PC-3 (cell line): ENCODE measurements at regions not wholly inside any gene's neighbourhood (a gene's known extent, or its start where the extent isn't known, plus 50 kb on each side); places are given as distances from the start of the nearest gene placed in this dataset.

Source experiments
- EZH2 ChIP-seq: fragments of 300-600 bp; sonication (generic); IDR thresholded peaks from one replicate; pipeline ENCODE4 v1.6.1; 2017; ENCODE audit warnings: antibody characterized with exemption, mild to moderate bottlenecking, low read length; ENCODE audit not compliant: unreplicated experiment
- EZH2phosphoT487 ChIP-seq: fragments of 300-600 bp; sonication (generic); IDR thresholded peaks from 2 replicates; pipeline ENCODE4 v1.6.1; 2018; ENCODE audit warnings: mild to moderate bottlenecking, antibody characterized with exemption, low read length, borderline replicate concordance
- TF ChIP-seq, protein P1 (sequence below): fragments of 300-600 bp; sonication (generic); conservative IDR thresholded peaks from 2 replicates; pipeline ENCODE4 v1.5.1; 2017; ENCODE audit warnings: antibody characterized with exemption, low read depth, mild to moderate bottlenecking, low read length

GRCh38 chr3:75380276-75380771 is 283.8 kb upstream of the FRG2C start:
- TF ChIP-seq, protein P1, sequence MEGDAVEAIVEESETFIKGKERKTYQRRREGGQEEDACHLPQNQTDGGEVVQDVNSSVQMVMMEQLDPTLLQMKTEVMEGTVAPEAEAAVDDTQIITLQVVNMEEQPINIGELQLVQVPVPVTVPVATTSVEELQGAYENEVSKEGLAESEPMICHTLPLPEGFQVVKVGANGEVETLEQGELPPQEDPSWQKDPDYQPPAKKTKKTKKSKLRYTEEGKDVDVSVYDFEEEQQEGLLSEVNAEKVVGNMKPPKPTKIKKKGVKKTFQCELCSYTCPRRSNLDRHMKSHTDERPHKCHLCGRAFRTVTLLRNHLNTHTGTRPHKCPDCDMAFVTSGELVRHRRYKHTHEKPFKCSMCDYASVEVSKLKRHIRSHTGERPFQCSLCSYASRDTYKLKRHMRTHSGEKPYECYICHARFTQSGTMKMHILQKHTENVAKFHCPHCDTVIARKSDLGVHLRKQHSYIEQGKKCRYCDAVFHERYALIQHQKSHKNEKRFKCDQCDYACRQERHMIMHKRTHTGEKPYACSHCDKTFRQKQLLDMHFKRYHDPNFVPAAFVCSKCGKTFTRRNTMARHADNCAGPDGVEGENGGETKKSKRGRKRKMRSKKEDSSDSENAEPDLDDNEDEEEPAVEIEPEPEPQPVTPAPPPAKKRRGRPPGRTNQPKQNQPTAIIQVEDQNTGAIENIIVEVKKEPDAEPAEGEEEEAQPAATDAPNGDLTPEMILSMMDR: no peak
- TF ChIP-seq EZH2 (no peak), EZH2phosphoT487 (no peak)
